Non-pigmented ciliary epithelial cell (primary cell): ENCODE measurements at regions not wholly inside any gene's neighbourhood (a gene's known extent, or its start where the extent isn't known, plus 50 kb on each side); places are given as distances from the start of the nearest gene placed in this dataset.
"Not testable (repeated sequence)": the region's sequence is repeated elsewhere in the genome, so short reads cannot be mapped to it uniquely, and the experiment has no call there.

Experiments
- DNase-seq: peaks from one replicate; pipeline ENCODE4 v3.0.0-alpha.2; 2010; ENCODE audit warnings: low read depth

DNA sequence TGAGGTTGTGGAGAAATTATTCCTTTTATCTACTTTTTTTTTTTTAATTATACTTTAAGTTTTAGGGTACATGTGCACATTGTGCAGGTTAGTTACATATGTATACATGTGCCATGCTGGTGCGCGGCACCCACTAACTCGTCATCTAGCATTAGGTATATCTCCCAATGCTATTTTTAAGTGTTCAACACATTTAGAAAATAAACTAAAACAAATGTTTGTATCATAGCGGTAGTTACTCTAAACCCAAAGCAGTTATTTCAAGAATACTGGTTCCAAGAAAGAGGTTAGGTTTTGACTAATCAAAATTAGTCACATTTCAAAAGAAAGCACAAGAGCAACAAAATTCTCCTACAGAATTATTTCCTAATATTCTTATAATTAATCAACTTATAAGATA is 119.5 kb upstream of the SEM1 start:
- DNase-seq, result not testable (repeated sequence)

GRCh38 chr7:96831446-96831845 is 121.8 kb upstream of the SEM1 start:
- DNase-seq, result no peak

- DNase-seq, result no peak
Measured at GRCh38 chr7:96832092-96832662, 122.5 kb upstream of the SEM1 start.

GRCh38 chr7:96833676-96834453 is 124.2 kb upstream of the SEM1 start:
- DNase-seq, result no peak

DNA sequence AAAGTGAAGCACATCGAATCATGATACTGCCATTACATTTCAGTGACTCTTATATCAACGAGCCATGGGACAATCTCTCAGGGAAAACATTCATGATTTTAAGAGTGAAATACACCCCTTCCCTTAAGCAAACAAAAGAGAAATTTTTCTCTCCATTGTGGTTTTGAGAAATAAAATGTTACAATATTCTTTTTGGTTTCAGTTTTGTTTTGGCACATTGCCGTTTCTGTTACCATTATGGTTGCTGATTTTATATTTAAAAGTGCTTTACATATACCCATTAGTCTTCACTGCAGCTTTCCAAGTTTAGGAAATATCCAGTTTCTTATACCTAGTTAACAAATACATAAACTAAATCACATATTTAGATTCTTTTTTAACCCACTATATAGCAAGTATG is 126.8 kb upstream of the SEM1 start:
- DNase-seq, result no peak

DNA sequence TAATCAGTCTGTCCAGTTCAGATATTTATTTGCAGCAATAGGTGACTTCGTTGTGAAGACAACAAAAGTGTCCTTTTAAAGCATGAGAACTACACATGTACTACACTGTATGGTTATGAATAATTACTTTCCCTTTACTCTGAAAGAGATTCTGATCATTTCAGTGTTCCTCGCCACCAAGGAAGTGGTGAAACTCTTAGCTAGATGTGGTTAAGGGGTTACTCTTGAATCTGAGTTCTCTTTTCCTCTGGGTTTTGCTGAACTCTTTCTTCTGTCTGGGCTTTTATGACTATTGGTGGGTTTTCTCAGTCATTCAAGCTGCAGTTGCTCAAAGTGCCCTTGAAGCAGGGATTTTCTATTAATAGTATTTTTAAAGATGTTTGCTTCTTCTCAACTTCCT is 127.9 kb upstream of the SEM1 start:
- no peak for DNase-seq

DNA sequence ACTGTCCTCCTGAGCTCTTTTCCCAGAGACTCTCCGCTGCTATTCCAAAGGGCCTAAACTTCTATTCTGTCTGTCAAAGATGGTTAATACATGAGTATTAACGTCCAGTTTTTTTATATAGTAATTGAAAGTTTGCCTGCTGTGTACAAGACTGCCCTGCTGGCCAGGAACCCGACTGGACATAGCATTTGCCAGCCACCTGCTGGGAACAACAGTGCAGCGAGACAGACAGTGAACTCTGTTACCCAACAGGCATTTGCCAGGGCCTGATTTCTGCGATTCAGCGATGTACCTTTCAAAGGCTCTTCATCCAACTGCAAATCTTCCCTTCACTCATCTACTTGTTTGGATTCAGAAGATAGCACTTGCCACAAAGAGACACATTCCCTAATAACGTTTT is 128.8 kb upstream of the SEM1 start:
- DNase-seq, result no peak

- no peak for DNase-seq
Measured at GRCh38 chr7:96855139-96855538, 145.5 kb upstream of the SEM1 start.

DNA sequence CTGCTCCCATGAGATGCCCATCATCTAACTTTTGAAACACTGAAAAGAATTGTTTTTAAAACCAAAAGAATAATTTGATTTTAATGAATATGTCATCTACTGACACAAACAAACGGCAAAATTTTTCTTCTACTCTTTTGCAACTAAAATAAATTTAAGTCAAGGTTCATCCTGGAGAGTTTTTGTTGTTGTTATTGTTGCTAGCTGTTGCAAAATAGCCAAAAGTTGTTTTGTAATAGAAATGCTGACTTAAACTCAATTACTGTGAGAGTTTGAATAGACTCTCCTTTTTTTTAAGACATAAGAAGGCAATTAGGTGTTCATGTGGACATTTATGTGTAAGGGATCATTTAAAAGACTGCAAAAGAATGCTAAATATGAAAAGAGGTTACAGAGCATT is 146.0 kb upstream of the SEM1 start:
- no peak for DNase-seq

GRCh38 chr7:96869538-96869937 is 135.8 kb upstream of the DLX6 start:
- no peak for DNase-seq

- no peak for DNase-seq
Measured at GRCh38 chr7:96870185-96870584, 135.2 kb upstream of the DLX6 start.

- no peak for DNase-seq
Measured at GRCh38 chr7:96870934-96871333, 134.4 kb upstream of the DLX6 start.

DNA sequence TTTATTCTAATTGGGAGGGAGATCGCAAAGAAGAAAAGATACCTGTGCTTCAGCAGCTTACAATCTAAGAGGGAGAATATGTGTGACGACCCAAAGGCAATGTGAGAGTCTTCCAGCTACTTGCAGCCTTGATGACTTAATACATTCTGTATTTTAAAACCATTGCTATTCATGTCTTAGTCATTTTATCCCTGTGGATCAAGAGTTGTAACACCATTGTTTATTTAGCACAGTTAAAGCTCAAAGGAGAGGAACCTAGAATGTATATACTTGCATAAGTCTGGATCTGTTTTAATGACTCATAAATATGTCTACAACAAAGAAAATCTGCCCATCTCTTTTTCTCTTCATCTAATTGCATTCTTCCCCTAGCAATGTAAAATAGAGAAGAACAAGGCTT is 117.9 kb upstream of the DLX6 start:
- no peak for DNase-seq

GRCh38 chr7:96899108-96899507 is 106.2 kb upstream of the DLX6 start:
- no peak for DNase-seq

GRCh38 chr7:96901822-96902445 is 103.4 kb upstream of the DLX6 start:
- no peak for DNase-seq

GRCh38 chr7:96903906-96904305 is 101.4 kb upstream of the DLX6 start:
- no peak for DNase-seq

- DNase-seq, result no peak
Measured at GRCh38 chr7:96910486-96910885, 94.9 kb upstream of the DLX6 start.

DNA sequence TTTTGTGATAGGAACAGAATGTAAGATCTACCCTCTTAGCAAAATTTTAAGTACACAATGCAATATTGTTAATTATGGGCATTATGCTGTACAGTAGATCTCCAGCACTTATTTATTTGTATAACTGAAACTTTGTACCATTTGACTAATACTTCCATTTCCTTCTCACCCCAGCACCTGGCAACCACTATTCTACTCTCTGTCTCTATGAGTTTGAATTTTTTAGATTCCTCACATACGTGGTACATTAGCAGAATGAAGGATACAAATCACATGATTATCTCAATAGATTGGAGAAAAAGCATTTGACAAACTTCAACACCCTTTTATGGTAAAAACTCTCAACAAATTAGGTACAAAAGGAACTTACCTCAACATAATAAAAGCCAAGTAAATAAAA is 90.3 kb upstream of the DLX6 start:
- no peak for DNase-seq

DNA sequence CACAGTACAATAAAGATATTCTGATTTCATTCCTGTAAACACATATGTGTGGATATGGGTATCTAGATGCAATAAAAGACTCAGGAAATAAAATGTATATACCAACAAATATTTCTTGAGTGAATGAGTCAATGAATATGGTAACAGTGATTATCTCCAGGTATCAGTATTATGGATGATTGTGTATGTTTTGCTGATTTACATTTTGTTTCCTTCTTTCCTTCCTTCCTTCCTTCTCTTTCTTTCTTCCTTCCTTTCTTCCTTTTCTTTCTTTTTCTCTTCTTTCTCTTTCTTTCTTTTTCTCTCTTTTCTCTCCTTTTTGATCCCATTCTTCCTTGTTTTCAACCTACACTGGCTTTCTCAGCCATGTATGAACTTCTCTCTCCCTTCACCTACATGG is 85.3 kb upstream of the DLX6 start:
- no peak for DNase-seq

DNA sequence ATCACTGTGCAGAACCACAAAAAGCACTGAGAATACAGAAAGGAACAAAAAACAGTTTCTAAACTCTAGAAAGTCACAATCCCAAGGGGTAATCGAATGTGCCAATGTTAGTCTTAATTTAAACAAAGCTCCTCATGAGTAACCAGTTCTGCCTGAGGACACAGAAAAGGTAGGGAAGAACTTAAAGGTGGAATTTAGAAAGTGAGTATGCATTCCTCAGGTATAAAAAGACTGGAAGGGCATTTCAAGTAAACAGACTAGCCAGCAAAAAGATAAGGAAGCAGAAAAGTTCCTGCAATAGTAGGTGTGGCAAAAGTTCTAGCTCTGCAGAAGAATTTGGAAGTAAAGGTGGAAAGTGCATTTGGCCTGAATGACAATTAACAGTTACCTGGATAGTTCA is 84.6 kb upstream of the DLX6 start:
- DNase-seq, result no peak

DNA sequence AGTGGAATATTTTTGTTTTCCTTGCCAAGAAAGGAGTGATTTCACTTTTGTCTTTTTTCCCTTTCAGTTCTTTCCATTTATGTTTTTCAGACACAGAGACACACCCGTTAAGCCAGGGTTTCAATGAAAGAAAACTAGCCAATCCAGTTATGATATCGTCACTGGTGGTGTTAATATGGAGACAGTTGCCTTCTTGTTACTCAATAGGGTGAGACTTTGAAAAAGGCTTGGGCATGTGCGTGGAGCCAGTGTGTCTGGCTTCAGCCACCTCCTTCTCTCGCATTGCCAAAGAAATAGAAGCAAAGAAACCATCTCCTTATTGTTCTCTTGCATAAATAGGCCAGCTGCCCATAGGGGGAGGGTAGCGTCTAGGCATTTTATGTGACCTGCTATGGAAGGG is 84.1 kb upstream of the DLX6 start:
- DNase-seq, result no peak

DNA sequence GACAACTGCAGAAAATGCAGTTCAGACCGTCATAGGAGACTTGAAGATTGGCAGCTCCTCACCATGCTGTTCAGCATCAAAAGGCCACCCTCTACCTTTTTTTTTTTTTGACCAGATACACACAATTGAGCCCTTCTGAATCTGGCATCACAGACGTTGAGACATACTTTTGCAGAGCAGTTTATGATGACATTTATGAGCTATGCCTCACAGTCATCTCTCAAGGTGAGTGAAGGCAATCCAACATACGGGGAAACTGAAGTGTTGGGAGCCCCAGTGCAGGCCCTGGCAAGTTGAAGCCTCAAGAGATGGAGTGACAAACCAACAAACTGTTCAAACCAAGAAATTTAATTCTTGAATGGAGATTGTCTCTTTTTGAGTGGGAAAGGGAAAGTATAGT is 83.6 kb upstream of the DLX6 start:
- no peak for DNase-seq

DNA sequence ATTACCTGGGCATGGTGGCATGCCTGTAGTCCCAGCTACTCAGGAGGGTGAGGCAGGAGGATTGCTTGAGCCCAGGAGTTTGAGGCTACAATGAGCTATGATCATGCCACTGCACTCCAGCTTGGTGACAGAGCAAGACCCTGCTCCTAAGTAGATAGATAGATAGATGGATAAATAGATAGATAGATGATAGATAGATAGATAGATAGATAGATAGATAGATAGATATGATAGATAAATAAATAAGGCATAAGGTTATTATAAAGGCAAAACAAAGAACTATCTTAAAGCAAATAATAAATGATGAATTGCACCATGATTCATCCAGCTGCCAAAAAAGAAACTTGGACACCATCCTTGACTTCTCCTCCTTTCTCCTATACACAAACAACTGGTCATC is 82.0 kb upstream of the DLX6 start:
- DNase-seq, result not testable (repeated sequence)

DNA sequence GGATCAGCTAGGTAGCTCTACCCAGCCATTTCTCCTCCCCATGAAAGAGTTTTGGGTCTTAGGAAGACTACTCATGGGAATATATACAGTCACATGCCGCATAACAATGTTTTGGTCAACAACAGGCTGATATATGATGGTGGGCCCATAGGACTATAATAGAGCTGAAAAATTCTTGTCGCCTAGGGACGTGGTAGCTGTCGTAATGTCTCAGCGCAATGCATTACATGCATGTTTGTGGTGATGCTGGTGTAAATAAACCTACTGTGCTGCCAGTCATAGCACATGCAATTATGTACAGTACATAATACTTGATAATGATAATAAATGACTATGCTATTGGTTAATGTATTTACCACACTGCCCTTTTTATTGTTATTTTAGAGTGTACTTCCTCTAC is 78.2 kb upstream of the DLX6 start:
- DNase-seq, result no peak
